ENCODE measurements at regions not wholly inside any gene's neighbourhood (a gene's known extent, or its start where the extent isn't known, plus 50 kb on each side); places are given as distances from the start of the nearest gene placed in this dataset.

GRCh38 chr6:102764317-102764716 is 1370.8 kb downstream of the GRIK2 start:
- TF ChIP-seq POLR2A (IDR thresholded peaks at IDR 0.05; ENCODE audit: low read depth, low read length) (no peak), NBN (IDR thresholded peaks at IDR 0.05) (no peak), RBBP5 (conservative IDR thresholded peaks at IDR 0.05) (no peak), HDAC2 (IDR thresholded peaks at IDR 0.05) (no peak), CTCF (IDR thresholded peaks at IDR 0.05 in 2 of 3, conservative IDR thresholded peaks at IDR 0.05 in 1 of 3; ENCODE audit: control insufficient read depth in 2 of 3, extremely low read depth in 1 of 3, insufficient read depth in 1 of 3, low read depth in 3 of 3, low read length in 3 of 3) (no peak), GABPA (IDR thresholded peaks at IDR 0.05; ENCODE audit: low read depth) (no peak), IRF5 (IDR thresholded peaks at IDR 0.05; ENCODE audit: borderline replicate concordance) (no peak), SMC3 (IDR thresholded peaks at IDR 0.05; ENCODE audit: borderline replicate concordance, low read length) (no peak)
